ENCODE measurements at regions not wholly inside any gene's neighbourhood (a gene's known extent, or its start where the extent isn't known, plus 50 kb on each side); places are given as distances from the start of the nearest gene placed in this dataset.
"Not testable (repeated sequence)": the region's sequence is repeated elsewhere in the genome, so short reads cannot be mapped to it uniquely, and the experiment has no call there.

GRCh38 chr5:126150319-126150718, 272.9 kb upstream of the GRAMD2B start:
- TF ChIP-seq YY1 (IDR thresholded peaks at IDR 0.05; ENCODE audit: insufficient read depth, insufficient read length); ZNF274 (IDR thresholded peaks at IDR 0.05; ENCODE audit: low read depth, low read length): not testable (repeated sequence)
